ENCODE measurements at regions not wholly inside any gene's neighbourhood (a gene's known extent, or its start where the extent isn't known, plus 50 kb on each side); places are given as distances from the start of the nearest gene placed in this dataset.

GRCh38 chr18:78423811-78424210 lies 555.8 kb upstream of the SALL3 start:
- TF ChIP-seq CTCF (IDR thresholded peaks at IDR 0.05) (no peak), POLR2A (IDR thresholded peaks at IDR 0.05) (no peak)

Data from heart left ventricle (tissue), 13 donors.